ENCODE measurements at regions not wholly inside any gene's neighbourhood (a gene's known extent, or its start where the extent isn't known, plus 50 kb on each side); places are given as distances from the start of the nearest gene placed in this dataset.
"Not testable (repeated sequence)": the region's sequence is repeated elsewhere in the genome, so short reads cannot be mapped to it uniquely, and the experiment has no call there.

GRCh38 chrX:129361576-129361975, 161.7 kb downstream of the SMARCA1 start:
- DNase-seq (ENCODE audit: low read depth), result peak; percentile 10

- DNase-seq (ENCODE audit: low read depth), result no peak
These were observed 163.1 kb downstream of the SMARCA1 start for GRCh38 chrX:129360175-129360574.

GRCh38 chrX:129359269-129359668, 164.0 kb downstream of the SMARCA1 start:
- DNase-seq (ENCODE audit: low read depth), result no peak

- not testable (repeated sequence) for DNase-seq (ENCODE audit: low read depth)
These were observed 165.9 kb downstream of the SMARCA1 start for GRCh38 chrX:129357428-129357827.

GRCh38 chrX:129347291-129347690, 176.0 kb downstream of the SMARCA1 start:
- no peak for DNase-seq (ENCODE audit: low read depth)

GRCh38 chrX:129346574-129346973, 176.7 kb downstream of the SMARCA1 start:
- no peak for DNase-seq (ENCODE audit: low read depth)

GRCh38 chrX:129337264-129337663, 186.0 kb downstream of the SMARCA1 start:
- DNase-seq (ENCODE audit: low read depth), result not testable (repeated sequence)

- no peak for DNase-seq (ENCODE audit: low read depth)
These were observed 200.2 kb downstream of the SMARCA1 start for GRCh38 chrX:129323115-129323514.

GRCh38 chrX:129318375-129318774, 204.9 kb downstream of the SMARCA1 start:
- DNase-seq (ENCODE audit: low read depth), result peak; percentile 3

- DNase-seq (ENCODE audit: low read depth), result no peak
These were observed 206.8 kb downstream of the SMARCA1 start for GRCh38 chrX:129316461-129316860.

- DNase-seq (ENCODE audit: low read depth), result no peak
These were observed 213.3 kb downstream of the SMARCA1 start for GRCh38 chrX:129310000-129310399.

GRCh38 chrX:129262912-129263311, 260.4 kb downstream of the SMARCA1 start:
- no peak for DNase-seq (ENCODE audit: low read depth)

- DNase-seq (ENCODE audit: low read depth), result not testable (repeated sequence)
These were observed 267.8 kb downstream of the SMARCA1 start for GRCh38 chrX:129255516-129255915.

GRCh38 chrX:129249563-129249962, 273.7 kb downstream of the SMARCA1 start:
- DNase-seq (ENCODE audit: low read depth), result no peak

- DNase-seq (ENCODE audit: low read depth), result no peak
These were observed 275.6 kb downstream of the SMARCA1 start for GRCh38 chrX:129247642-129248041.

- DNase-seq (ENCODE audit: low read depth), result no peak
These were observed 283.9 kb downstream of the SMARCA1 start for GRCh38 chrX:129239371-129239770.

GRCh38 chrX:129238011-129238410, 285.3 kb downstream of the SMARCA1 start:
- DNase-seq (ENCODE audit: low read depth), result no peak

GRCh38 chrX:129235903-129236302, 287.4 kb downstream of the SMARCA1 start:
- DNase-seq (ENCODE audit: low read depth), result no peak

- DNase-seq (ENCODE audit: low read depth), result no peak
These were observed 289.5 kb downstream of the SMARCA1 start for GRCh38 chrX:129233786-129234185.

- no peak for DNase-seq (ENCODE audit: low read depth)
These were observed 292.3 kb downstream of the SMARCA1 start for GRCh38 chrX:129230850-129231512.

GRCh38 chrX:129230168-129230567, 293.1 kb downstream of the SMARCA1 start:
- DNase-seq (ENCODE audit: low read depth), result no peak

GRCh38 chrX:129227366-129227765, 295.9 kb downstream of the SMARCA1 start:
- no peak for DNase-seq (ENCODE audit: low read depth)

GRCh38 chrX:129193357-129193756, 329.9 kb downstream of the SMARCA1 start:
- no peak for DNase-seq (ENCODE audit: low read depth)

- no peak for DNase-seq (ENCODE audit: low read depth)
These were observed 335.1 kb downstream of the SMARCA1 start for GRCh38 chrX:129188231-129188630.

All from GM04503 (cell line).